Endothelial cell of umbilical vein (primary cell): ENCODE measurements at regions not wholly inside any gene's neighbourhood (a gene's known extent, or its start where the extent isn't known, plus 50 kb on each side); places are given as distances from the start of the nearest gene placed in this dataset.

ENCODE experiments used
- BruUV-seq: library from RNA; stranded (reverse); fragments of 400-500 nt; replicated peaks from 2 replicates; lab custom pipeline; 2021; lab: Mats Ljungman, UMichigan
- CTCF ChIA-PET: fragments of 300-600, 350-600 bp; sonication (Branson Sonifier 250); formaldehyde crosslinking; loops from one replicate; lab custom pipeline; 2021; ENCODE audit warnings: antibody characterized with exemption, inconsistent platforms; lab: Charles Lee
- POLR2A ChIA-PET: fragments of 300-600, 350-600 bp; sonication (Branson Sonifier 250); formaldehyde crosslinking; loops from one replicate; lab custom pipeline; 2021; ENCODE audit warnings: antibody characterized with exemption, inconsistent platforms; lab: Charles Lee
- DNase-seq: peaks from one replicate; pipeline ENCODE4 v3.0.0-alpha.2; 2011; ENCODE audit warnings: low read depth, low spot score
- FAIRE-seq: peaks from 2 replicates; lab custom pipeline; 2011; peaks lifted over from hg19 to GRCh38; lab: Jason Lieb, UNC
- H2AFZ ChIP-seq: 2 replicates; pipeline ENCODE4 v1.6.0; 2012; ENCODE audit warnings: low read depth, low read length, control low read depth, inconsistent platforms
- H3K27ac ChIP-seq: 2 replicates; pipeline ENCODE4 v1.5.1; 2011; ENCODE audit warnings: low read depth, mild to moderate bottlenecking, control low read depth, low read length, moderate library complexity; ENCODE audit not compliant: insufficient read depth
- H3K27me3 ChIP-seq, 2 experiments: 2 replicates each; pipeline versions ENCODE4 v1.6.0 to v1.6.1; 2011; ENCODE audit warnings: low read length in 2 of 2, mixed read lengths in 1 of 2; ENCODE audit not compliant: control insufficient read depth in 2 of 2, insufficient read depth in 2 of 2
- H3K36me3 ChIP-seq, 2 experiments: 2 replicates in 1 of 2; 3 replicates in 1 of 2; pipeline ENCODE4 v1.5.1; 2011; ENCODE audit warnings: low read length in 2 of 2, mild to moderate bottlenecking in 1 of 2, moderate library complexity in 1 of 2; ENCODE audit not compliant: control insufficient read depth in 2 of 2, insufficient read depth in 2 of 2; ENCODE audit errors: extremely low read depth in 1 of 2
- H3K4me1 ChIP-seq: 3 replicates; pipeline ENCODE4 v1.5.1; 2011; ENCODE audit warnings: mild to moderate bottlenecking, low read length; ENCODE audit not compliant: control insufficient read depth, insufficient read depth; ENCODE audit errors: extremely low read depth
- H3K4me2 ChIP-seq: 2 replicates; pipeline ENCODE4 v1.6.1; 2011; ENCODE audit warnings: low read length, control low read depth, mixed read lengths; ENCODE audit not compliant: insufficient read depth
- H3K4me3 ChIP-seq, 3 experiments: fragments of 200-600 bp in 1 of 3; sonication (generic), shearing (Covaris generic) in 1 of 3; replicated peaks in 1 of 3; 2 replicates each; pipeline ENCODE4 v1.5.1; 2011 to 2016; ENCODE audit warnings: control low read depth in 3 of 3, low read length in 3 of 3, mild to moderate bottlenecking in 2 of 3, inconsistent platforms in 1 of 3, low read depth in 1 of 3, moderate library complexity in 1 of 3; ENCODE audit not compliant: insufficient read depth in 1 of 3
- H3K79me2 ChIP-seq: 2 replicates; pipeline ENCODE4 v1.6.0; 2012; ENCODE audit warnings: low read length, inconsistent platforms; ENCODE audit not compliant: control insufficient read depth, insufficient read depth
- H3K9ac ChIP-seq: replicated peaks from 2 replicates; pipeline ENCODE3; 2011; ENCODE audit warnings: low read length, control low read depth; ENCODE audit not compliant: insufficient read depth; ENCODE audit errors: extremely low read depth
- H3K9me1 ChIP-seq: replicated peaks from 3 replicates; pipeline ENCODE4 v1.6.0; 2011; ENCODE audit warnings: mild to moderate bottlenecking, low read length; ENCODE audit not compliant: control insufficient read depth, insufficient read depth; ENCODE audit errors: extremely low read depth
- H3K9me3 ChIP-seq: replicated peaks from 2 replicates; pipeline ENCODE4 v1.5.1; 2012; ENCODE audit warnings: low read length, inconsistent platforms; ENCODE audit not compliant: control insufficient read depth, insufficient read depth
- H4K20me1 ChIP-seq: replicated peaks from 2 replicates; pipeline ENCODE3; 2011; ENCODE audit warnings: mild to moderate bottlenecking, low read length; ENCODE audit not compliant: control insufficient read depth, insufficient read depth; ENCODE audit errors: extremely low read depth
- EZH2 ChIP-seq: IDR thresholded peaks from 2 replicates; pipeline ENCODE4 v1.6.1; 2012; ENCODE audit warnings: borderline replicate concordance, low read depth, mild to moderate bottlenecking, moderate library complexity, low read length, inconsistent platforms; ENCODE audit not compliant: severe bottlenecking
- FOS ChIP-seq: IDR thresholded peaks from 2 replicates; pipeline ENCODE4 v1.6.1; 2011; ENCODE audit warnings: mild to moderate bottlenecking, low read length, moderate library complexity, borderline replicate concordance; ENCODE audit not compliant: insufficient read depth
- GATA2 ChIP-seq: IDR thresholded peaks from 2 replicates; pipeline ENCODE4 v1.7.0; 2011; ENCODE audit warnings: low read depth, mild to moderate bottlenecking, moderate library complexity, mixed read lengths, low read length; ENCODE audit not compliant: insufficient read length, insufficient read depth
- JUN ChIP-seq: IDR thresholded peaks from 2 replicates; pipeline ENCODE4 v1.6.1; 2011; ENCODE audit warnings: borderline replicate concordance, low read depth; ENCODE audit not compliant: insufficient read length, insufficient read depth
- MYC ChIP-seq: IDR thresholded peaks from one replicate; pipeline ENCODE4 v1.6.1; 2011; ENCODE audit warnings: mild to moderate bottlenecking, low read depth, low read length
- POLR2A ChIP-seq: IDR thresholded peaks from 2 replicates; pipeline ENCODE4 v1.6.1; 2012; ENCODE audit warnings: low read depth, mild to moderate bottlenecking, control low read depth, low read length
- POLR2AphosphoS5 ChIP-seq: IDR thresholded peaks from 2 replicates; pipeline ENCODE4 v1.6.1; 2012; ENCODE audit warnings: low read depth, mild to moderate bottlenecking, control low read depth, low read length, moderate library complexity; ENCODE audit not compliant: insufficient read depth
- dilution Hi-C: fragments of 300-500 bp; cut with MboI; formaldehyde crosslinking; loops from one replicate; pipeline ENCODE4 v1.15.0; 2019; ENCODE audit warnings: low sequenced_read_pairs; ENCODE audit not compliant: extremely low pct_ligation_motif_present
- intact Hi-C: fragments of 100-400 bp; cut with micrococcal nuclease; formaldehyde crosslinking; loops from one replicate; pipeline ENCODE4 v1.10.0; 2022
- TF ChIP-seq, protein P1 (sequence below), 2 donors: IDR thresholded peaks; 1 replicate in 1 of 2; 2 replicates in 1 of 2; pipeline ENCODE4 v1.5.1; 2011; ENCODE audit warnings: low read length in 2 of 2, mild to moderate bottlenecking in 2 of 2, moderate library complexity in 2 of 2, control low read depth in 1 of 2, inconsistent platforms in 1 of 2, low read depth in 1 of 2; ENCODE audit not compliant: insufficient read depth in 1 of 2; ENCODE audit errors: extremely low read depth in 1 of 2
- TF ChIP-seq, protein P2 (sequence below): IDR thresholded peaks from 2 replicates; pipeline ENCODE4 v1.6.1; 2011; ENCODE audit not compliant: insufficient read depth, insufficient read length

DNA sequence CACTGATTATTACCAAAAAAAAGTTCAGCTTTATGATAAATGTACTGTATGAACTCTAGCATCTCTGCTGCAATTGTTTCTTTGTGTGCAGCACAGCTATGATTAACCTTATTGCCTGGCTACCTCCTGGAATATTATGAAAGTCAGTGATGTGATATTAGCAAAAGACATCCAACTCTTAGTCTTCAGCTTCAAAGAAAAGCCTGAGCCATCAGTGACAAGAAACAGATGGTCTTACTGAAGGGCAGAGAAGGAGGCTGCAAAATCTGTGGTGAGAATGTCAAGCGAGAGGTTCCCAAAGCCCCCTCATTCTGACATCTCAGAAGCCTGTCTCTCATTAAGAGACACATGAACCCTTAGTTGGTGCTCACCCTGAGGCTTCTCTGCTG is 89.4 kb upstream of the TNFAIP3 start:
- Histone ChIP-seq H3K9ac (no peak overlapping the region), H3K9me1 (no peaks in the 10 kb centered on the region), H3K27me3 (no peaks in the 10 kb centered on the region), H3K27ac (no peak overlapping the region), H3K36me3 (no peaks in the 10 kb centered on the region), H3K9me3 (no peaks in the 10 kb centered on the region), H3K4me2 (no peak overlapping the region), H4K20me1 (no peaks in the 10 kb centered on the region), H3K4me3 (no peak overlapping the region), H2AFZ (no peak overlapping the region), H3K79me2 (no peaks in the 10 kb centered on the region), H3K4me1 (peaks cover 23% of the 10 kb centered on the region)
- intact Hi-C loops: no loop called here
- no peak for FAIRE-seq
- BruUV-seq: no TSS peak
- CTCF ChIA-PET: interaction anchor here (0.7 to 1.6 kb wide), 4 partner anchors 13 to 89 kb away, joined by 3 to 5 read pairs (median 4); partner anchors contain the start of gene TNFAIP3
- TF ChIP-seq FOS (no peak), GATA2 (no peak), POLR2A (no peak), EZH2 (no peak), JUN (no peak), POLR2AphosphoS5 (no peak), MYC (no peak)
- TF ChIP-seq, protein P1, sequence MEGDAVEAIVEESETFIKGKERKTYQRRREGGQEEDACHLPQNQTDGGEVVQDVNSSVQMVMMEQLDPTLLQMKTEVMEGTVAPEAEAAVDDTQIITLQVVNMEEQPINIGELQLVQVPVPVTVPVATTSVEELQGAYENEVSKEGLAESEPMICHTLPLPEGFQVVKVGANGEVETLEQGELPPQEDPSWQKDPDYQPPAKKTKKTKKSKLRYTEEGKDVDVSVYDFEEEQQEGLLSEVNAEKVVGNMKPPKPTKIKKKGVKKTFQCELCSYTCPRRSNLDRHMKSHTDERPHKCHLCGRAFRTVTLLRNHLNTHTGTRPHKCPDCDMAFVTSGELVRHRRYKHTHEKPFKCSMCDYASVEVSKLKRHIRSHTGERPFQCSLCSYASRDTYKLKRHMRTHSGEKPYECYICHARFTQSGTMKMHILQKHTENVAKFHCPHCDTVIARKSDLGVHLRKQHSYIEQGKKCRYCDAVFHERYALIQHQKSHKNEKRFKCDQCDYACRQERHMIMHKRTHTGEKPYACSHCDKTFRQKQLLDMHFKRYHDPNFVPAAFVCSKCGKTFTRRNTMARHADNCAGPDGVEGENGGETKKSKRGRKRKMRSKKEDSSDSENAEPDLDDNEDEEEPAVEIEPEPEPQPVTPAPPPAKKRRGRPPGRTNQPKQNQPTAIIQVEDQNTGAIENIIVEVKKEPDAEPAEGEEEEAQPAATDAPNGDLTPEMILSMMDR (IDR thresholded peaks at IDR 0.05; ENCODE audit: extremely low read depth in 1 of 2, insufficient read depth in 1 of 2, low read depth in 1 of 2, low read length in 2 of 2): no peak
- TF ChIP-seq, protein P2, sequence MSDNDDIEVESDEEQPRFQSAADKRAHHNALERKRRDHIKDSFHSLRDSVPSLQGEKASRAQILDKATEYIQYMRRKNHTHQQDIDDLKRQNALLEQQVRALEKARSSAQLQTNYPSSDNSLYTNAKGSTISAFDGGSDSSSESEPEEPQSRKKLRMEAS: no peak
- dilution Hi-C loops: no loop called here
- no peak for DNase-seq
- POLR2A ChIA-PET: no interaction called here
